PFSK-1 (cell line): ENCODE measurements at regions not wholly inside any gene's neighbourhood (a gene's known extent, or its start where the extent isn't known, plus 50 kb on each side); places are given as distances from the start of the nearest gene placed in this dataset.

Experiments
- POLR2AphosphoS5 ChIP-seq: IDR thresholded peaks from 2 replicates; pipeline ENCODE4 v1.6.1; 2012; ENCODE audit warnings: low read depth, mild to moderate bottlenecking, control low read depth, low read length, moderate library complexity
- SIN3A ChIP-seq: IDR thresholded peaks from 2 replicates; pipeline ENCODE4 v1.6.1; 2012; ENCODE audit warnings: mild to moderate bottlenecking, low read length, moderate library complexity, borderline replicate concordance; ENCODE audit not compliant: insufficient read depth
- TF ChIP-seq, protein P1 (sequence below), 2 experiments: IDR thresholded peaks; 2 replicates each; pipeline versions ENCODE4 v1.6.1 to v1.8.0; 2011 to 2012; ENCODE audit warnings: low read depth in 2 of 2, low read length in 2 of 2, control low read depth in 1 of 2, inconsistent platforms in 1 of 2, mild to moderate bottlenecking in 1 of 2, moderate library complexity in 1 of 2; ENCODE audit not compliant: insufficient read depth in 1 of 2

DNA sequence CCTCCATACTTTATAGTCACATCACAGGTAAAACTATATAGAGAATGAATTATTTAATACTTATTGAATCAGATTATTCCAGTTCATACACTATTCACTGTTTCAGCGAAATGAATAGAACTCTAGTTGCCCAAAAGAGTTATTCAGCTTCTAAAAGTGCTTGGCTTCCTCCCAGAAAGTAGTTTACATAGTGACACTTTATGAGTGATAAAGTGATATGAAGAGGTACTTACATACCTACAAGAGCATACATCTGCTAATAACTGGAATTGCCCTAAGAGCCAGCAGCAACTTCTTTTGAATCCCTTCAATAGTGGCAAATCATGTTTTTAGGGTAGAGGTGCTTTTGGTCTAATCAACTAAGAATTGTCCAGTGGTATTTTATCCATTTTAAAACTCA is 635.1 kb upstream of the AGTR1 start:
- TF ChIP-seq SIN3A = no peak
- TF ChIP-seq, protein P1, sequence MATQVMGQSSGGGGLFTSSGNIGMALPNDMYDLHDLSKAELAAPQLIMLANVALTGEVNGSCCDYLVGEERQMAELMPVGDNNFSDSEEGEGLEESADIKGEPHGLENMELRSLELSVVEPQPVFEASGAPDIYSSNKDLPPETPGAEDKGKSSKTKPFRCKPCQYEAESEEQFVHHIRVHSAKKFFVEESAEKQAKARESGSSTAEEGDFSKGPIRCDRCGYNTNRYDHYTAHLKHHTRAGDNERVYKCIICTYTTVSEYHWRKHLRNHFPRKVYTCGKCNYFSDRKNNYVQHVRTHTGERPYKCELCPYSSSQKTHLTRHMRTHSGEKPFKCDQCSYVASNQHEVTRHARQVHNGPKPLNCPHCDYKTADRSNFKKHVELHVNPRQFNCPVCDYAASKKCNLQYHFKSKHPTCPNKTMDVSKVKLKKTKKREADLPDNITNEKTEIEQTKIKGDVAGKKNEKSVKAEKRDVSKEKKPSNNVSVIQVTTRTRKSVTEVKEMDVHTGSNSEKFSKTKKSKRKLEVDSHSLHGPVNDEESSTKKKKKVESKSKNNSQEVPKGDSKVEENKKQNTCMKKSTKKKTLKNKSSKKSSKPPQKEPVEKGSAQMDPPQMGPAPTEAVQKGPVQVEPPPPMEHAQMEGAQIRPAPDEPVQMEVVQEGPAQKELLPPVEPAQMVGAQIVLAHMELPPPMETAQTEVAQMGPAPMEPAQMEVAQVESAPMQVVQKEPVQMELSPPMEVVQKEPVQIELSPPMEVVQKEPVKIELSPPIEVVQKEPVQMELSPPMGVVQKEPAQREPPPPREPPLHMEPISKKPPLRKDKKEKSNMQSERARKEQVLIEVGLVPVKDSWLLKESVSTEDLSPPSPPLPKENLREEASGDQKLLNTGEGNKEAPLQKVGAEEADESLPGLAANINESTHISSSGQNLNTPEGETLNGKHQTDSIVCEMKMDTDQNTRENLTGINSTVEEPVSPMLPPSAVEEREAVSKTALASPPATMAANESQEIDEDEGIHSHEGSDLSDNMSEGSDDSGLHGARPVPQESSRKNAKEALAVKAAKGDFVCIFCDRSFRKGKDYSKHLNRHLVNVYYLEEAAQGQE (IDR thresholded peaks at IDR 0.05; ENCODE audit: insufficient read depth in 1 of 2, low read depth in 2 of 2, low read length in 2 of 2) = no peak
- TF ChIP-seq POLR2AphosphoS5 = no peak
